ENCODE measurements at regions not wholly inside any gene's neighbourhood (a gene's known extent, or its start where the extent isn't known, plus 50 kb on each side); places are given as distances from the start of the nearest gene placed in this dataset.

GRCh38 chr3:82672966-82673365, 911.5 kb upstream of the GBE1 start:
- Histone ChIP-seq H3K4me1 (no peaks in the 10 kb centered on the region), H3K4me3 (no peak overlapping the region), H3K27ac (no peak overlapping the region), H3K9me3 (no peaks in the 10 kb centered on the region), H3K27me3 (no peaks in the 10 kb centered on the region), H3K36me3 (no peaks in the 10 kb centered on the region)
- intact Hi-C loops (cut with DNase I), result no loop called here
- ATAC-seq, result no peak
- TF ChIP-seq, protein P1, sequence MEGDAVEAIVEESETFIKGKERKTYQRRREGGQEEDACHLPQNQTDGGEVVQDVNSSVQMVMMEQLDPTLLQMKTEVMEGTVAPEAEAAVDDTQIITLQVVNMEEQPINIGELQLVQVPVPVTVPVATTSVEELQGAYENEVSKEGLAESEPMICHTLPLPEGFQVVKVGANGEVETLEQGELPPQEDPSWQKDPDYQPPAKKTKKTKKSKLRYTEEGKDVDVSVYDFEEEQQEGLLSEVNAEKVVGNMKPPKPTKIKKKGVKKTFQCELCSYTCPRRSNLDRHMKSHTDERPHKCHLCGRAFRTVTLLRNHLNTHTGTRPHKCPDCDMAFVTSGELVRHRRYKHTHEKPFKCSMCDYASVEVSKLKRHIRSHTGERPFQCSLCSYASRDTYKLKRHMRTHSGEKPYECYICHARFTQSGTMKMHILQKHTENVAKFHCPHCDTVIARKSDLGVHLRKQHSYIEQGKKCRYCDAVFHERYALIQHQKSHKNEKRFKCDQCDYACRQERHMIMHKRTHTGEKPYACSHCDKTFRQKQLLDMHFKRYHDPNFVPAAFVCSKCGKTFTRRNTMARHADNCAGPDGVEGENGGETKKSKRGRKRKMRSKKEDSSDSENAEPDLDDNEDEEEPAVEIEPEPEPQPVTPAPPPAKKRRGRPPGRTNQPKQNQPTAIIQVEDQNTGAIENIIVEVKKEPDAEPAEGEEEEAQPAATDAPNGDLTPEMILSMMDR (IDR thresholded peaks at IDR 0.05), result no peak
- no peak for DNase-seq

DNA sequence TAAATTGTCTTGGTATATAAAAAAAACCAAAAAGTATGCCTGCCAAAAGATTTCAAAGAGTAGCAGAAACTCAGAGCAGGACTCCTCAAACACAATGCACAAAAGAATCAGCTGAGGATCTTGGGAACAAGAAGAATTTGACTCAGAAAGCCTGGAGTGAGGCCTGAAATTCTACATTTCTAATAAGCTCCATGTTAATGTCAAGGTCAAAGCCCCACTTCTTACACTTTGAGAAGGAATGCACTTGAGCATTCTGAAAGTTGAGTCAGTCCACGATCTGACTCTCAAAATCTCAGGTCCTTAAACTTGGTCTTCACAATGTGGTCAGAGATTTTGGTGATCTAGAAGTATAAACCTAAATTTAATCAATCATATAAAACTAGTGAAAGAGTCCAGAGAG, 910.0 kb upstream of the GBE1 start:
- intact Hi-C loops (cut with DNase I), result no loop called here
- Histone ChIP-seq H3K4me3 (no peak overlapping the region), H3K36me3 (no peaks in the 10 kb centered on the region), H3K4me1 (no peaks in the 10 kb centered on the region), H3K27ac (no peak overlapping the region), H3K27me3 (no peaks in the 10 kb centered on the region), H3K9me3 (no peaks in the 10 kb centered on the region)
- ATAC-seq, result no peak
- TF ChIP-seq, protein P1 (IDR thresholded peaks at IDR 0.05), result no peak
- DNase-seq, result no peak

GRCh38 chr3:82654708-82655107, 893.3 kb upstream of the GBE1 start:
- peaks cover 0 to 11% of the 10 kb centered on the region in 2 donors for H3K9me3 ChIP-seq
- TF ChIP-seq, protein P1 (IDR thresholded peaks at IDR 0.05), result no peak
- ATAC-seq (no peak), DNase-seq (no peak)
- H3K4me3 ChIP-seq, result no peak overlapping the region
- H3K4me1 ChIP-seq, result no peaks in the 10 kb centered on the region
- no peaks in the 10 kb centered on the region for H3K27me3 ChIP-seq
- no peaks in the 10 kb centered on the region for H3K36me3 ChIP-seq
- intact Hi-C loops (cut with DNase I), result no loop called here
- no peak overlapping the region for H3K27ac ChIP-seq

- TF ChIP-seq, protein P1 (IDR thresholded peaks at IDR 0.05), result no peak
- DNase-seq (no peak), ATAC-seq (no peak)
- Histone ChIP-seq H3K36me3 (no peaks in the 10 kb centered on the region), H3K9me3 (peaks cover 0 to 28% of the 10 kb centered on the region in 2 donors), H3K4me3 (no peak overlapping the region), H3K27me3 (no peaks in the 10 kb centered on the region), H3K27ac (no peak overlapping the region), H3K4me1 (no peaks in the 10 kb centered on the region)
- intact Hi-C loops (cut with DNase I), result no loop called here
These were observed 882.5 kb upstream of the GBE1 start for GRCh38 chr3:82643948-82644347.

GRCh38 chr3:82641701-82642100, 880.3 kb upstream of the GBE1 start:
- TF ChIP-seq, protein P1 (IDR thresholded peaks at IDR 0.05), result no peak
- Histone ChIP-seq H3K27ac (no peak overlapping the region), H3K4me1 (no peaks in the 10 kb centered on the region), H3K36me3 (no peaks in the 10 kb centered on the region), H3K9me3 (peaks cover 0 to 21% of the 10 kb centered on the region in 2 donors), H3K27me3 (no peaks in the 10 kb centered on the region), H3K4me3 (no peak overlapping the region)
- intact Hi-C loops (cut with DNase I), result no loop called here
- ATAC-seq (no peak), DNase-seq (no peak)

Data from left lung (tissue), 4 donors.